Mesothelial cell of epicardium (in vitro differentiated cells): ENCODE measurements at regions not wholly inside any gene's neighbourhood (a gene's known extent, or its start where the extent isn't known, plus 50 kb on each side); places are given as distances from the start of the nearest gene placed in this dataset.
"Not testable (repeated sequence)": the region's sequence is repeated elsewhere in the genome, so short reads cannot be mapped to it uniquely, and the experiment has no call there.

ENCODE experiments used
- DNase-seq, 2 experiments: peaks; one replicate each; pipeline ENCODE4 v3.0.0; 2021; ENCODE audit warnings: low spot score in 2 of 2; ENCODE audit not compliant: unreplicated experiment in 2 of 2
- H3K27ac Mint-ChIP-seq: 2 replicates; pipeline ENCODE4 v1.8.0; 2021; ENCODE audit warnings: mixed read lengths
- H3K27me3 Mint-ChIP-seq: 2 replicates; pipeline ENCODE4 v1.8.0; 2021; ENCODE audit warnings: low read depth, mixed read lengths
- H3K36me3 Mint-ChIP-seq: 2 replicates; pipeline ENCODE4 v1.8.0; 2021; ENCODE audit warnings: mixed read lengths
- H3K4me1 Mint-ChIP-seq: 2 replicates; pipeline ENCODE4 v1.8.0; 2021; ENCODE audit warnings: mixed read lengths
- H3K4me3 Mint-ChIP-seq: 2 replicates; pipeline ENCODE4 v1.8.0; 2021; ENCODE audit warnings: mild to moderate bottlenecking, moderate library complexity, mixed read lengths
- H3K9me3 Mint-ChIP-seq: 2 replicates; pipeline ENCODE4 v1.8.0; 2021; ENCODE audit warnings: mixed read lengths
- CTCF ChIP-seq: fragments of 200-600 bp; sonication (generic); IDR thresholded peaks from one replicate; pipeline ENCODE4 v1.5.0; 2021; ENCODE audit warnings: antibody characterized with exemption; ENCODE audit not compliant: unreplicated experiment

GRCh38 chr3:95813244-95813643, 1001.1 kb upstream of the EPHA6 start:
- DNase-seq = no peak
- H3K27me3 Mint-ChIP-seq = no peaks in the 10 kb centered on the region
- no peak for TF ChIP-seq CTCF
- H3K4me1 Mint-ChIP-seq = peaks cover 5% of the 10 kb centered on the region
- H3K36me3 Mint-ChIP-seq = no peaks in the 10 kb centered on the region
- H3K9me3 Mint-ChIP-seq = no peaks in the 10 kb centered on the region
- H3K4me3 Mint-ChIP-seq = no peak overlapping the region
- H3K27ac Mint-ChIP-seq = no peak overlapping the region

- Mint-ChIP-seq H3K4me1 (peaks cover 5% of the 10 kb centered on the region), H3K27me3 (no peaks in the 10 kb centered on the region), H3K9me3 (no peaks in the 10 kb centered on the region), H3K36me3 (no peaks in the 10 kb centered on the region), H3K4me3 (no peak overlapping the region), H3K27ac (no peak overlapping the region)
- no peak for TF ChIP-seq CTCF
- no peak for DNase-seq
Observed at GRCh38 chr3:95815828-95816227, 998.6 kb upstream of the EPHA6 start.

GRCh38 chr3:95826419-95826818, 988.0 kb upstream of the EPHA6 start:
- H3K36me3 Mint-ChIP-seq = no peaks in the 10 kb centered on the region
- peaks cover 2% of the 10 kb centered on the region for H3K4me1 Mint-ChIP-seq
- no peak for DNase-seq
- no peak overlapping the region for H3K4me3 Mint-ChIP-seq
- H3K9me3 Mint-ChIP-seq = peaks cover 6% of the 10 kb centered on the region
- H3K27ac Mint-ChIP-seq = no peak overlapping the region
- TF ChIP-seq CTCF = no peak
- H3K27me3 Mint-ChIP-seq = no peaks in the 10 kb centered on the region

GRCh38 chr3:95832146-95832545, 982.2 kb upstream of the EPHA6 start:
- TF ChIP-seq CTCF = no peak
- Mint-ChIP-seq H3K27ac (no peak overlapping the region), H3K9me3 (peaks cover 29% of the 10 kb centered on the region)

GRCh38 chr3:95860628-95861027, 953.8 kb upstream of the EPHA6 start:
- H3K27me3 Mint-ChIP-seq, H3K36me3 Mint-ChIP-seq, H3K4me1 Mint-ChIP-seq, DNase-seq, H3K27ac Mint-ChIP-seq, H3K4me3 Mint-ChIP-seq: not testable (repeated sequence)
- H3K9me3 Mint-ChIP-seq = peaks cover 43% of the 10 kb centered on the region

More at GRCh38 chr3:95832146-95832545, 982.2 kb upstream of the EPHA6 start:
- H3K36me3 Mint-ChIP-seq = peaks cover 4% of the 10 kb centered on the region
- no peak overlapping the region for H3K4me3 Mint-ChIP-seq
- H3K27me3 Mint-ChIP-seq = no peaks in the 10 kb centered on the region
- DNase-seq = no peak
- H3K4me1 Mint-ChIP-seq = no peaks in the 10 kb centered on the region

- Mint-ChIP-seq H3K4me3 (no peak overlapping the region), H3K4me1 (no peaks in the 10 kb centered on the region), H3K27ac (no peak overlapping the region), H3K9me3 (no peaks in the 10 kb centered on the region), H3K36me3 (no peaks in the 10 kb centered on the region), H3K27me3 (no peaks in the 10 kb centered on the region)
- no peak for DNase-seq
- TF ChIP-seq CTCF = no peak
Observed at GRCh38 chr3:95883801-95884200, 930.6 kb upstream of the EPHA6 start.
